Nephron progenitor cell (in vitro differentiated cells): ENCODE measurements at regions not wholly inside any gene's neighbourhood (a gene's known extent, or its start where the extent isn't known, plus 50 kb on each side); places are given as distances from the start of the nearest gene placed in this dataset.

Experiments
- DNase-seq: peaks from one replicate; pipeline ENCODE4 v3.0.0; 2021
- H3K27ac Mint-ChIP-seq: 2 replicates; pipeline ENCODE4 v1.8.0; 2021; ENCODE audit warnings: mild to moderate bottlenecking, moderate library complexity, mixed read lengths
- H3K27me3 Mint-ChIP-seq: 2 replicates; pipeline ENCODE4 v1.8.0; 2021; ENCODE audit warnings: mild to moderate bottlenecking, low read depth, mixed read lengths; ENCODE audit not compliant: poor library complexity
- H3K36me3 Mint-ChIP-seq: 2 replicates; pipeline ENCODE4 v1.8.0; 2021; ENCODE audit warnings: low read depth, mixed read lengths
- H3K4me1 Mint-ChIP-seq: 2 replicates; pipeline ENCODE4 v1.8.0; 2021; ENCODE audit warnings: mixed read lengths
- H3K4me3 Mint-ChIP-seq: 2 replicates; pipeline ENCODE4 v1.8.0; 2021; ENCODE audit warnings: mild to moderate bottlenecking, moderate library complexity, mixed read lengths
- H3K9me3 Mint-ChIP-seq: 2 replicates; pipeline ENCODE4 v1.8.0; 2021; ENCODE audit warnings: mild to moderate bottlenecking, moderate library complexity, mixed read lengths
- CTCF ChIP-seq: fragments of 200-600 bp; sonication (generic); IDR thresholded peaks from 2 replicates; pipeline ENCODE4 v1.5.0; 2021; ENCODE audit warnings: antibody characterized with exemption

- DNase-seq, result no peak
- no peaks in the 10 kb centered on the region for H3K9me3 Mint-ChIP-seq
- peaks cover 9% of the 10 kb centered on the region for H3K27me3 Mint-ChIP-seq
- no peak for TF ChIP-seq CTCF
- peaks cover 29% of the 10 kb centered on the region for H3K4me1 Mint-ChIP-seq
- H3K4me3 Mint-ChIP-seq, result no peak overlapping the region
- H3K36me3 Mint-ChIP-seq, result no peaks in the 10 kb centered on the region
- no peak overlapping the region for H3K27ac Mint-ChIP-seq
Observed at GRCh38 chr10:29949411-29950011, 109.9 kb downstream of the JCAD start.

GRCh38 chr10:29948881-29949355, 110.5 kb downstream of the JCAD start:
- no peak for DNase-seq
- Mint-ChIP-seq H3K4me3 (no peak overlapping the region), H3K4me1 (peaks cover 29% of the 10 kb centered on the region), H3K36me3 (no peaks in the 10 kb centered on the region), H3K27me3 (peaks cover 9% of the 10 kb centered on the region), H3K27ac (peak overlapping the region; percentile 17), H3K9me3 (no peaks in the 10 kb centered on the region)
- TF ChIP-seq CTCF, result no peak

GRCh38 chr10:29947701-29948060, 111.7 kb downstream of the JCAD start:
- H3K4me1 Mint-ChIP-seq, result peaks cover 29% of the 10 kb centered on the region
- DNase-seq, result no peak
- H3K27me3 Mint-ChIP-seq, result peaks cover 9% of the 10 kb centered on the region

GRCh38 chr10:29946953-29947700, 112.3 kb downstream of the JCAD start:
- TF ChIP-seq CTCF, result no peak
- Mint-ChIP-seq H3K4me1 (peaks cover 29% of the 10 kb centered on the region), H3K27me3 (peaks cover 9% of the 10 kb centered on the region), H3K27ac (no peak overlapping the region), H3K9me3 (no peaks in the 10 kb centered on the region), H3K36me3 (no peaks in the 10 kb centered on the region), H3K4me3 (no peak overlapping the region)
- no peak for DNase-seq

More at GRCh38 chr10:29947701-29948060, 111.7 kb downstream of the JCAD start:
- Mint-ChIP-seq H3K27ac (no peak overlapping the region), H3K9me3 (no peaks in the 10 kb centered on the region), H3K36me3 (no peaks in the 10 kb centered on the region), H3K4me3 (no peak overlapping the region)
- TF ChIP-seq CTCF, result no peak

GRCh38 chr10:29946614-29946952, 112.8 kb downstream of the JCAD start:
- Mint-ChIP-seq H3K4me1 (peaks cover 26% of the 10 kb centered on the region), H3K9me3 (no peaks in the 10 kb centered on the region), H3K27ac (no peak overlapping the region), H3K27me3 (peaks cover 13% of the 10 kb centered on the region), H3K4me3 (no peak overlapping the region), H3K36me3 (no peaks in the 10 kb centered on the region)
- no peak for TF ChIP-seq CTCF
- no peak for DNase-seq

- TF ChIP-seq CTCF, result no peak
- no peaks in the 10 kb centered on the region for H3K36me3 Mint-ChIP-seq
- no peaks in the 10 kb centered on the region for H3K4me1 Mint-ChIP-seq
- H3K27ac Mint-ChIP-seq, result no peak overlapping the region
- no peak overlapping the region for H3K4me3 Mint-ChIP-seq
- H3K9me3 Mint-ChIP-seq, result peaks cover 5% of the 10 kb centered on the region
- no peak for DNase-seq
- H3K27me3 Mint-ChIP-seq, result peaks cover 10% of the 10 kb centered on the region
Observed at GRCh38 chr10:29941476-29941875, 117.9 kb downstream of the JCAD start.
